ENCODE measurements at regions not wholly inside any gene's neighbourhood (a gene's known extent, or its start where the extent isn't known, plus 50 kb on each side); places are given as distances from the start of the nearest gene placed in this dataset.
"Not testable (repeated sequence)": the region's sequence is repeated elsewhere in the genome, so short reads cannot be mapped to it uniquely, and the experiment has no call there.

GRCh38 chr9:17882688-17883594 is 304.1 kb downstream of the SH3GL2 start:
- DNase-seq (ENCODE audit: low read depth): no peak

DNA sequence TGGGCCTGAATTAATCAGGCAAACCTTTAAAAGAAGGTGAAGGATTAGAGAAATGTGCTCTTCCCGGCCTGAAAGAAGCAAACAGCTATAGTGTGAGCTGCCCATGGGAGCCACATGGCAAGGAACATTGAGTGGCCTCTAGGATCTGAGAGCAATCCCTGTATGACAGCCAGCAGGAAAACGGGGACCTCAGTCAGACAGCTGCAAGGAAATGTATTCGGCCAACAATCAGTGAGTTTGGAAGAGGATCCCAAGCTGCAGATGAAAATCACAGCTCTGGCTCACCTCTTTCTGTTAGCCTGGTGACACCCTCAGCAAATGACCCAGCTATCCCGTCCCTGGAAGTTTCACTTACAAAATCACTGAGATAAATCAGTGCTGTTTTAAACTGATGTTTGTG is 309.2 kb downstream of the SH3GL2 start:
- DNase-seq (ENCODE audit: low read depth): no peak
- in situ Hi-C loops (cut with HindIII; ENCODE audit: low pct_unique_long_range_greater_than_20kb, low sequenced_read_pairs): no loop called here

More at GRCh38 chr9:17882688-17883594, 304.1 kb downstream of the SH3GL2 start:
- in situ Hi-C loops (cut with HindIII; ENCODE audit: low pct_unique_long_range_greater_than_20kb, low sequenced_read_pairs): no loop called here

- in situ Hi-C loops (cut with HindIII; ENCODE audit: low pct_unique_long_range_greater_than_20kb, low sequenced_read_pairs): not testable (repeated sequence)
These were observed 310.1 kb downstream of the SH3GL2 start for GRCh38 chr9:17888964-17889363.

GRCh38 chr9:17894501-17895160 is 315.8 kb downstream of the SH3GL2 start:
- in situ Hi-C loops (cut with HindIII; ENCODE audit: low pct_unique_long_range_greater_than_20kb, low sequenced_read_pairs): no loop called here
- no peak for DNase-seq (ENCODE audit: low read depth)

More at GRCh38 chr9:17888964-17889363, 310.1 kb downstream of the SH3GL2 start:
- DNase-seq (ENCODE audit: low read depth): not testable (repeated sequence)

DNA sequence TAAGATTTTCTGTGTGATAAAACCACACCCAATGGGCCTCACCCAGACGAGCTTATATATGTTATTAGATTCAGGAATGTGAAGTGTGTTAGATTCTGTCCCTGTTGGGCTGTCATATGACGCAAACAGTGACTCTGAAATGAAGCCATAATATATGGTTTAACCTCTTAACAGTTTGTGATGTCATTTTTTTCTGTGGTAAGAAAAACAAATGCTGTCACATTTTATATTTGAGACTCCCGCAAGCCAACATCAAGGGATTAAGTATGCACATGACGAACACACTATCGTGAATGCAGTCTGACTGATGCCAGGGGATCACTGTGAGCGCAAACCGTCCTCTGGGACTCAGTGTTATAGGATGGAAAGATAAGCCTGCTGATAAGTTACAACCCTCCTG is 321.7 kb downstream of the SH3GL2 start:
- in situ Hi-C loops (cut with HindIII; ENCODE audit: low pct_unique_long_range_greater_than_20kb, low sequenced_read_pairs): no loop called here
- DNase-seq (ENCODE audit: low read depth): no peak

DNA sequence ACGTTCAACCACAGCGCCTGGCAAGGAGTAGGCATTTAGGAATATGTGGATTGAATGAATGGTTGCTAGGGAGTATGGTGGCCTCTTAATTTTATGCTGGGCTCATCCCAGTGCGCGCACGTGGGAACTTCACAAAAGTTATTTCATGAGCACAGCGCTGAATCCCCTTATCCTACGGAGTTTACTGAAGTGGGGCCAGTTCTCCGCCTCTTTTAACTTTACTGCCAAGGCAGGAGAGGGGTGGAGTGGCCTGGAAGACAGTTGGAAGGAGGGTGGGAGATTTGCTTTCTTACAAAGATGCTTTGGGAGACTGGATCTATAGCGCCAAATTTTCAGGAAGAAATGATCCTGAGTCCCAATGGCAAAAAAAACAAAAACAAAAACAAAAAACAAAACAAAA is 326.5 kb downstream of the SH3GL2 start:
- in situ Hi-C loops (cut with HindIII; ENCODE audit: low pct_unique_long_range_greater_than_20kb, low sequenced_read_pairs): no loop called here
- DNase-seq (ENCODE audit: low read depth): no peak

DNA sequence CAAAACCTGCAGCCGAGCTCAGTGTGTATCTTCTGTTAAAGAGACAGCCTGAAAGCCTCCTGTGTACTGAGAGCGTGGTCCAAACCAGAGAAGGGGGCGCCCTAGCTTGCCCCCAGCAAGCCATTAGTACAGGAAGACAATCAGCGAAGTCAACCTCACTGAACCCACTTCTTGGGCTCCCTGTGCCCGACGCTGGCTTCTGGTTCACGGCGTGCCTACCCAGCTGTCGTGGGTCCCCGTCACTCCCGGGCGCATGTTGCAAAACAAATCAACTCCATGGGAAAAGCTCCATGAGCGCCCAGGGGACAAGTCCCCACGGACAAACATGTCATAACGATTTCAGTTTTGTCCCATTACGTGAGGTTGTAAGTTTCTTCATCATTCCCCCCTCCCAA is 326.9 kb downstream of the SH3GL2 start:
- DNase-seq (ENCODE audit: low read depth): no peak
- in situ Hi-C loops (cut with HindIII; ENCODE audit: low pct_unique_long_range_greater_than_20kb, low sequenced_read_pairs): no loop called here

DNA sequence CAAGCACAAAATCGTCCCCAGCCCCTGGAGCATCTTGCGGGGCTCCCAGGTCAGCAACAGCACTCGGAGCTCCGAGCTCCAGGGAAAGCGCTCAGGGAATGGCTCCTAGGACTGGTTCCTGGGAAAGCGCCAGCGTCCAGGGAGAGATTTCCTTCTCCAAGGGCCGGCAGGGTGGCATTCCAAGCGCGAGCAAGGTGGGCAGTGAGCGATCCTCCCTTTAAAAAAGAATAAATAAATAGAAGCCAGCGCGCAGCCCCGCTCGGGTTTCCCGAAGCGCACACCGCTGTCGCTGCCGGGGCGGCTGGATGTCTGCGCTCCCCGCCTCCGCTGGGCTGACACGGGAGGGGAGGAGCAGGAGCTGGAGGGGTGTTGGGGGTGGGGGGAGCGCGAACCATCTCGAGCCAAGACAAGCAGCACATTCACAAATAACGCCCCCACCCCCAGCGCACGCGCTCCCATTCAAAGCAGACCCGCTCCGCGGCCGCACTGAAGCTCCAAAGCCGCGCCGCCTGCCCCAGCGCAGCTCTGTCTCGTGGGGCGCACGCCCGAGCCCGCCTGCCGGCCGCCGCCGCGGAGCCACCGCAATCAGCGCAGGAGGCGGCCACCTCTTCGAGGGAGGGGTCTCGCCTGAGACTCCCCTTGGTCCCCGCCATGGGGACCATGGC is 327.4 kb downstream of the SH3GL2 start:
- no peak for DNase-seq (ENCODE audit: low read depth)
- in situ Hi-C loops (cut with HindIII; ENCODE audit: low pct_unique_long_range_greater_than_20kb, low sequenced_read_pairs): no loop called here

GRCh38 chr9:17906841-17907778 is 328.2 kb downstream of the SH3GL2 start:
- no peak for DNase-seq (ENCODE audit: low read depth)
- in situ Hi-C loops (cut with HindIII; ENCODE audit: low pct_unique_long_range_greater_than_20kb, low sequenced_read_pairs): no loop called here

DNA sequence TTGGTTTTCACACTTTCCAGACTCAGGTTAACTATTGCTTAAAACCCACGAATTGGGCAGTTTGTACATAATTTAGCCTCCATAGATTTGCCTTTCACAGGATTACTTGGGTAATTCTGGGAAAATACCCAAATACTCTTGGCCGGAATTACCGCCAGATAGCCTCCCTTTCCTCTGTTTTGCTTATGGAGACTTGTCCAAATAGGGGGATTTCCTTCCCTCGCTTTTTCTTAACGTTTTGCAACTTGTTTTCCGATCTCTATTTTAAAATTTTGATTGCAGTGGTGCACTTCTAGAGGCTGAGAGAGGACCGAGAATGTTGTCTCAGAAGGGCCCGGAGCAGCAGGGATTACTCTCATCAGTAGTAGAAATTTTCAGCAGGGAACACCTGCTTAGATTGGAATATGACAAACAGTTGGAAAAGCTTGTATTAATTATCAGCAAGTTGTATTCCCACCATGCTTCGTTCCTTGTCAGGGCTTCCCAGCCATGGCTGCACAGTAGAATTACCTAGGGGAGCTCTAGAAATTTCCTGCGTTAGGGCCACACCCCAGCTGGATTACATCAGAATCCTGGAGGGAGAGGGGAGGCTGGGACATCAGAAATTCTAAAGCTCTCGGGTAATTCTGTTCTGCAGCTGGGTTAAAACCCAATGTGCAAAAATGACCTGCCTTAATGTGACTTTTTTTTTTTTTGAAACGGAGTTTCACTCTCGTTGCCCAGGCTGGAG is 329.1 kb downstream of the SH3GL2 start:
- in situ Hi-C loops (cut with HindIII; ENCODE audit: low pct_unique_long_range_greater_than_20kb, low sequenced_read_pairs): no loop called here
- DNase-seq (ENCODE audit: low read depth): no peak

- in situ Hi-C loops (cut with HindIII; ENCODE audit: low pct_unique_long_range_greater_than_20kb, low sequenced_read_pairs): no loop called here
- DNase-seq (ENCODE audit: low read depth): no peak
These were observed 347.4 kb downstream of the SH3GL2 start for GRCh38 chr9:17926246-17926645.

- DNase-seq (ENCODE audit: low read depth): no peak
- in situ Hi-C loops (cut with HindIII; ENCODE audit: low pct_unique_long_range_greater_than_20kb, low sequenced_read_pairs): no loop called here
These were observed 348.8 kb downstream of the SH3GL2 start for GRCh38 chr9:17927616-17928015.

DNA sequence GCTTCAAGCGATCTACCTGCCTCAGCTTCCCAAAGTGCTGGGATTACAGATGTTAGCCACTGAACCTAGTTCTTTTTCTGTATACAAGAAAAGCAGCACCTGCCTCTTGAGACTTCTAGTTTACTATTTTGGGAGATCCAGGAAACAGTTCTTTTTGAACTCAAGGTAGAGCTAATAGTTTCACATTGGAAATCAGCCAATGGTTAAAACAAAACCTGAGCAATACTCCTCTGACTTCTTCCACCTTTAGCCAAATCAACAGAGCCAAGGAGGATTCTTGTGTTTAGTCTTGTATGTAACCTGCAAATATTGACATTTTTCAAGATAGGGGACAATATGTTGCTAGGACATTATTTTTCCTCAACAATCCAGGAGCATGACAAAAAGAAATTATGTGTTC is 349.4 kb downstream of the SH3GL2 start:
- in situ Hi-C loops (cut with HindIII; ENCODE audit: low pct_unique_long_range_greater_than_20kb, low sequenced_read_pairs): no loop called here
- no peak for DNase-seq (ENCODE audit: low read depth)

DNA sequence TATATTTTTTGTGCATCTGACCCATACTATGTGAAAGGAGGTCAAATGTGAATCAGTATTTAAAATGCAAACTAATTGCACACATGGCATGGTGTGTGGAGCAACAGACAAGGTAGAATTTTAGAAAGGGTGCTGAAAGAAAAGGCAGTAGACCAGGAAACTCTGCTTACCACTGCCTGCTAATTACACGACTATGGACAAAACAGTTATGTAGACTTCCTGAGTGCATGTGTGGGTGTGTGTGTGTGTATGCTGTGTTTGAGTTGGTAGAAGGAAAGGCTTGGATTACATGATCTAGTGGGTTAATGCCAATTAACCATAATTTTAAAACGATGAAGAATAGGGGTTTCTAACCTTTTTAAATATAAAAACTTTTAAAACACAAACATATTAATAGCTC is 349.9 kb downstream of the SH3GL2 start:
- in situ Hi-C loops (cut with HindIII; ENCODE audit: low pct_unique_long_range_greater_than_20kb, low sequenced_read_pairs): no loop called here
- DNase-seq (ENCODE audit: low read depth): no peak

DNA sequence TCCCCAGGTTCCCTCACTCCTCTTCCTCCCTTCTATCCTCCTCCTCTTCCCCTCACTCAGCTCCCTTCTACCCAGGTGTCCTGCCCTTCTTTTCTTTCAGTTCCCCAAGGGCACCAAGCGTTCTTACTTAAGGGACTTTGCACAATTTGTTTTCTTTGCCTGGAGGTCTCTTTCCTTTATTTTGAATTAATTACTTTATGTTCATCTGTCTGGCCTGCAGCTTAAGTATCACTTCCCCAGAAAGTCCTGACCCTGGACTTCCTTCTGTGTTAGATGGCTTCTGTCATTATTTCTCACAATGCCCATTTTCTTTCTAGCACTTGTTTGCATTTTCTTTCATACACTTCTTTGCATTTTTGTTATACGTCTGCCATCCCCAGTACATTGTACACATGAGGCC is 350.6 kb downstream of the SH3GL2 start:
- in situ Hi-C loops (cut with HindIII; ENCODE audit: low pct_unique_long_range_greater_than_20kb, low sequenced_read_pairs): no loop called here
- DNase-seq (ENCODE audit: low read depth): no peak

DNA sequence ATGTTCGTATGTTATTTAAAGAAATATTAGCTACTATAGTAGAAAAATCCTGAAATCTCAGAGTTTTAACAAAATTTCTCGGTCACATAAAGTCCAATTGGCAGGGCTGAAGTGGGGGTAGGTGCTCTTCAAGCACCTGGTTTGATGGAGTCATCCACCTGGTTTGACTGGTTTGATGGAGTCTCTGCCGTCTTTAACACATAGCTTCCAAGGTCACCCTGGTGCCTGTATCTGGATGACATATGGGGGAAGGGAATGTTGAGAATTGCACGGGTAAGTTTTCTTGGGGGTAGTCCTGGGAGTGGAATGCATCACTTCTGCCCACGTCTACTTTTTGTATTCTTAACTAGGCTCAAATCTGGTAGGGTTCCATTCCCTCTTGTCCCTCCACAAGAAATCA is 351.2 kb downstream of the SH3GL2 start:
- in situ Hi-C loops (cut with HindIII; ENCODE audit: low pct_unique_long_range_greater_than_20kb, low sequenced_read_pairs): no loop called here
- no peak for DNase-seq (ENCODE audit: low read depth)

GRCh38 chr9:17936365-17936764 is 357.5 kb downstream of the SH3GL2 start:
- in situ Hi-C loops (cut with HindIII; ENCODE audit: low pct_unique_long_range_greater_than_20kb, low sequenced_read_pairs): no loop called here

More at GRCh38 chr9:17936365-17936764, 357.5 kb downstream of the SH3GL2 start:
- DNase-seq (ENCODE audit: low read depth): no peak
